ENCODE measurements at regions not wholly inside any gene's neighbourhood (a gene's known extent, or its start where the extent isn't known, plus 50 kb on each side); places are given as distances from the start of the nearest gene placed in this dataset.

DNA sequence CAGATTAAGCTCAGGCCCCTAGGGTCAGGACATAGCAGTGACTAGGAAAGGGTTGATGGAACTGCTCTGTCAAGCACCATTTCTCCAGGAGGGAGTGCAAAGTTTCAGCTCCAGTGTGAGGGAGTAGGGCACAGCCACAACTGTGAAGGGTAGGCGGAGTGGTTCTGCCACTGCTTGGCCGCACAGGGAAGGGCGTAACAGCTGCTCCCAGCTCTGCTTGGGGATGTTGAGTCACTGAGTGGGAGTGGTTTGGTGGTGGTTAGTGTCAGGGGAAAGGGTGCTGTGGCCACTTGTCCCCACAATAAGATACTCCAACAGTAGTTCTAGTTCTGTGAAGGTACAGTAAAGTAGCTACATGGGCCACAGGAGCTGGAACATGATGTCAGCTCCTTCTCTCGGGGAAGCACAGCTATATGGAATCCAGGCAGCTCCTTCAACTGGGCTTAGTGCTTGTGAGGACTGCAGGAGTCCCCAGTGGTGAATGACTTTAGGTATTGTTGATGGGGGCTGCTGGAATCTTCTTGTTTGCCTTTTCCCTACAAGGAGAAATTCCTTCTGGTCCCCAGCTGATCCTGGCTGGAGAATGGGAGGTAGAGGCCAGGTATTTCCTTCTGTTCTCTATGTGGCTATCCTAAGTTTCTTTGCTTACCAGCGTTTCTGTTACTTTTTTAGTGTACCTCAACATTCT lies 314.5 kb downstream of the SPATA31D1 start (continued):
- TF ChIP-seq, protein P1, sequence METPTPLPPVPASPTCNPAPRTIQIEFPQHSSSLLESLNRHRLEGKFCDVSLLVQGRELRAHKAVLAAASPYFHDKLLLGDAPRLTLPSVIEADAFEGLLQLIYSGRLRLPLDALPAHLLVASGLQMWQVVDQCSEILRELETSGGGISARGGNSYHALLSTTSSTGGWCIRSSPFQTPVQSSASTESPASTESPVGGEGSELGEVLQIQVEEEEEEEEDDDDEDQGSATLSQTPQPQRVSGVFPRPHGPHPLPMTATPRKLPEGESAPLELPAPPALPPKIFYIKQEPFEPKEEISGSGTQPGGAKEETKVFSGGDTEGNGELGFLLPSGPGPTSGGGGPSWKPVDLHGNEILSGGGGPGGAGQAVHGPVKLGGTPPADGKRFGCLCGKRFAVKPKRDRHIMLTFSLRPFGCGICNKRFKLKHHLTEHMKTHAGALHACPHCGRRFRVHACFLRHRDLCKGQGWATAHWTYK (CRISPR knock-in tag; IDR thresholded peaks at IDR 0.05): no peak
- TF ChIP-seq, protein P2, sequence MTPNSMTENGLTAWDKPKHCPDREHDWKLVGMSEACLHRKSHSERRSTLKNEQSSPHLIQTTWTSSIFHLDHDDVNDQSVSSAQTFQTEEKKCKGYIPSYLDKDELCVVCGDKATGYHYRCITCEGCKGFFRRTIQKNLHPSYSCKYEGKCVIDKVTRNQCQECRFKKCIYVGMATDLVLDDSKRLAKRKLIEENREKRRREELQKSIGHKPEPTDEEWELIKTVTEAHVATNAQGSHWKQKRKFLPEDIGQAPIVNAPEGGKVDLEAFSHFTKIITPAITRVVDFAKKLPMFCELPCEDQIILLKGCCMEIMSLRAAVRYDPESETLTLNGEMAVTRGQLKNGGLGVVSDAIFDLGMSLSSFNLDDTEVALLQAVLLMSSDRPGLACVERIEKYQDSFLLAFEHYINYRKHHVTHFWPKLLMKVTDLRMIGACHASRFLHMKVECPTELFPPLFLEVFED (CRISPR knock-in tag; conservative IDR thresholded peaks at IDR 0.05): no peak

DNA sequence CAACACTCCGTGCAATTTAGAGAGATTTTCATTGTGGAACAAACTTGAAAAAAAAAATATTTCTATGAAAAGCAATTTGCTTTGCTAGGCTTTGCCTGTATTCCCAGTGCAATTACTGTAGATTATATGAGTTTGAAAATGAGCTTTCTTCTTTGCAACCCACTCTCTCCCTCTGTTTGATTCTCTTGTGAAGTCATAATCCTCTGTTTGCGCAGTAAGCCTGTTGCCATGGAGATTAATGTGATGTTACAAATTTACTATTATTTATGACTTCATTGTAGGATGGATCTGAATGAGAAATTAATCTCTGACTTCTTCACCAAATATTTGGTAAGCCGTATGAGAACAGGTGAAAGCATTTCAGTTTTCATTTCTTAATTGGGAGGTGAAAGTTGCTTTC lies 320.3 kb downstream of the SPATA31D1 start:
- in situ Hi-C loops (cut with MboI) (no loop called here), intact Hi-C loops (cut with micrococcal nuclease) (no loop called here)
- H3K79me2 ChIP-seq (ENCODE audit: control insufficient read depth, insufficient read depth, low read length): no peaks in the 10 kb centered on the region
- no peak overlapping the region for H3K4me3 ChIP-seq
- no peaks in the 10 kb centered on the region for H4K20me1 ChIP-seq (replicated peaks; ENCODE audit: control insufficient read depth, insufficient read depth, low read length)
- 0% methylated on average over 3 of the region's 3 CpGs for WGBS (ENCODE audit: insufficient coverage, low coverage, missing lambda C conversion rate)
- no peak overlapping the region for H3K27ac ChIP-seq (ENCODE audit: extremely low read depth, low read depth, low read length)
- no peaks in the 10 kb centered on the region for H3K9me3 ChIP-seq (replicated peaks; ENCODE audit: control insufficient read depth, insufficient read depth, low read depth, low read length)
- H3K36me3 ChIP-seq (ENCODE audit: control insufficient read depth, insufficient read depth, low read length): no peaks in the 10 kb centered on the region
- H3K4me1 ChIP-seq (replicated peaks in 1 of 2; ENCODE audit: control insufficient read depth in 2 of 2, insufficient read depth in 2 of 2, low read length in 2 of 2): no peaks in the 10 kb centered on the region
- TF ChIP-seq POLR2AphosphoS5 (IDR thresholded peaks at IDR 0.05; ENCODE audit: control insufficient read depth, insufficient read depth, low read depth, low read length) (no peak), ZNF589 (CRISPR knock-in tag; IDR thresholded peaks at IDR 0.05; ENCODE audit: low read depth) (no peak), DNMT1 (IDR thresholded peaks at IDR 0.05) (no peak), ZNF274 (IDR thresholded peaks at IDR 0.05; ENCODE audit: borderline replicate concordance, low read depth, low read length) (no peak), SAP30 (IDR thresholded peaks at IDR 0.05; ENCODE audit: borderline replicate concordance, insufficient read depth, low read depth, low read length, poor library complexity, severe bottlenecking) (no peak), OTX1 (CRISPR knock-in tag; IDR thresholded peaks at IDR 0.05) (no peak), ZNF384 (IDR thresholded peaks at IDR 0.05; ENCODE audit: low read depth, low read length) (no peak)
- TF ChIP-seq, protein P3, sequence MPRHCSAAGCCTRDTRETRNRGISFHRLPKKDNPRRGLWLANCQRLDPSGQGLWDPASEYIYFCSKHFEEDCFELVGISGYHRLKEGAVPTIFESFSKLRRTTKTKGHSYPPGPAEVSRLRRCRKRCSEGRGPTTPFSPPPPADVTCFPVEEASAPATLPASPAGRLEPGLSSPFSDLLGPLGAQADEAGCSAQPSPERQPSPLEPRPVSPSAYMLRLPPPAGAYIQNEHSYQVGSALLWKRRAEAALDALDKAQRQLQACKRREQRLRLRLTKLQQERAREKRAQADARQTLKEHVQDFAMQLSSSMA (CRISPR knock-in tag; IDR thresholded peaks at IDR 0.05): no peak
- H3K9me1 ChIP-seq (ENCODE audit: control insufficient read depth, insufficient read depth, low read length): no peaks in the 10 kb centered on the region
- no peak for ATAC-seq
- H3K9ac ChIP-seq (ENCODE audit: insufficient read depth in 1 of 2, low read depth in 2 of 2, low read length in 2 of 2): no peak overlapping the region
- no peak overlapping the region for H2AFZ ChIP-seq (ENCODE audit: low read depth, low read length)
- FAIRE-seq: no peak
- BruUV-seq (replicated peaks): no TSS peak
- H3K27me3 ChIP-seq (ENCODE audit: control insufficient read depth in 2 of 2, insufficient read depth in 2 of 2, low read length in 2 of 2): no peaks in the 10 kb centered on the region
- ChIA-PET POLR2A (no interaction called here), CTCF (ENCODE audit: low intra/inter-chr PET ratio) (no interaction called here)
- H3K4me2 ChIP-seq (ENCODE audit: insufficient read depth, low read length): no peak overlapping the region
- no peak for DNase-seq (ENCODE audit: extremely low read depth in 1 of 4, low spot score in 3 of 4)

Measured in K562 (cell line).